ENCODE measurements at regions not wholly inside any gene's neighbourhood (a gene's known extent, or its start where the extent isn't known, plus 50 kb on each side); places are given as distances from the start of the nearest gene placed in this dataset.

- Histone ChIP-seq H3K27me3 (ENCODE audit: control insufficient read depth in 3 of 3, insufficient read depth in 3 of 3, low read length in 3 of 3) (no peaks in the 10 kb centered on the region), H3K27ac (ENCODE audit: low read depth, low read length) (no peak overlapping the region)
These were observed 669.9 kb downstream of the SLC16A7 start for GRCh38 chr12:60265741-60266140.

GRCh38 chr12:60266381-60266852 lies 670.6 kb downstream of the SLC16A7 start:
- Histone ChIP-seq H3K36me3 (ENCODE audit: control insufficient read depth in 3 of 3, insufficient read depth in 3 of 3, low read length in 3 of 3) (no peaks in the 10 kb centered on the region), H3K27ac (ENCODE audit: low read depth, low read length) (no peak overlapping the region), H3K4me3 (ENCODE audit: low read length in 3 of 3) (no peak overlapping the region), H3K27me3 (ENCODE audit: control insufficient read depth in 3 of 3, insufficient read depth in 3 of 3, low read length in 3 of 3) (no peaks in the 10 kb centered on the region), H3K4me1 (ENCODE audit: control insufficient read depth in 3 of 3, insufficient read depth in 3 of 3, low read length in 3 of 3) (no peaks in the 10 kb centered on the region), H3K9me3 (ENCODE audit: control insufficient read depth in 3 of 3, low read length in 3 of 3) (no peaks in the 10 kb centered on the region), H3K9ac (ENCODE audit: low read depth in 1 of 3, low read length in 3 of 3) (no peak overlapping the region)

More at GRCh38 chr12:60265741-60266140, 669.9 kb downstream of the SLC16A7 start:
- H3K36me3 ChIP-seq (ENCODE audit: control insufficient read depth in 3 of 3, insufficient read depth in 3 of 3, low read length in 3 of 3): no peaks in the 10 kb centered on the region
- no peaks in the 10 kb centered on the region for H3K4me1 ChIP-seq (ENCODE audit: control insufficient read depth in 3 of 3, insufficient read depth in 3 of 3, low read length in 3 of 3)
- no peaks in the 10 kb centered on the region for H3K9me3 ChIP-seq (ENCODE audit: control insufficient read depth in 3 of 3, low read length in 3 of 3)
- H3K9ac ChIP-seq (ENCODE audit: low read depth in 1 of 3, low read length in 3 of 3): no peak overlapping the region
- no peak overlapping the region for H3K4me3 ChIP-seq (ENCODE audit: low read length in 3 of 3)

- no peak overlapping the region for H3K27ac ChIP-seq (ENCODE audit: low read depth, low read length)
- H3K4me1 ChIP-seq (ENCODE audit: control insufficient read depth in 3 of 3, insufficient read depth in 3 of 3, low read length in 3 of 3): no peaks in the 10 kb centered on the region
- H3K9ac ChIP-seq (ENCODE audit: low read depth in 1 of 3, low read length in 3 of 3): no peak overlapping the region
- no peaks in the 10 kb centered on the region for H3K36me3 ChIP-seq (ENCODE audit: control insufficient read depth in 3 of 3, insufficient read depth in 3 of 3, low read length in 3 of 3)
- no peak overlapping the region for H3K4me3 ChIP-seq (ENCODE audit: low read length in 3 of 3)
- no peaks in the 10 kb centered on the region for H3K9me3 ChIP-seq (ENCODE audit: control insufficient read depth in 3 of 3, low read length in 3 of 3)
- no peaks in the 10 kb centered on the region for H3K27me3 ChIP-seq (ENCODE audit: control insufficient read depth in 3 of 3, insufficient read depth in 3 of 3, low read length in 3 of 3)
These were observed 673.9 kb downstream of the SLC16A7 start for GRCh38 chr12:60269611-60270269.

GRCh38 chr12:60271816-60272215 lies 676.0 kb downstream of the SLC16A7 start:
- H3K27ac ChIP-seq (ENCODE audit: low read depth, low read length): no peak overlapping the region
- no peaks in the 10 kb centered on the region for H3K36me3 ChIP-seq (ENCODE audit: control insufficient read depth in 3 of 3, insufficient read depth in 3 of 3, low read length in 3 of 3)
- no peaks in the 10 kb centered on the region for H3K9me3 ChIP-seq (ENCODE audit: control insufficient read depth in 3 of 3, low read length in 3 of 3)
- no peaks in the 10 kb centered on the region for H3K4me1 ChIP-seq (ENCODE audit: control insufficient read depth in 3 of 3, insufficient read depth in 3 of 3, low read length in 3 of 3)
- H3K27me3 ChIP-seq (ENCODE audit: control insufficient read depth in 3 of 3, insufficient read depth in 3 of 3, low read length in 3 of 3): no peaks in the 10 kb centered on the region
- H3K4me3 ChIP-seq (ENCODE audit: low read length in 3 of 3): no peak overlapping the region
- H3K9ac ChIP-seq (ENCODE audit: low read depth in 1 of 3, low read length in 3 of 3): no peak overlapping the region

- Histone ChIP-seq H3K4me3 (ENCODE audit: low read length in 3 of 3) (no peak overlapping the region), H3K9me3 (ENCODE audit: control insufficient read depth in 3 of 3, low read length in 3 of 3) (peaks cover 0 to 2% (median 0%) of the 10 kb centered on the region in 3 donors), H3K4me1 (ENCODE audit: control insufficient read depth in 3 of 3, insufficient read depth in 3 of 3, low read length in 3 of 3) (no peaks in the 10 kb centered on the region), H3K9ac (ENCODE audit: low read depth in 1 of 3, low read length in 3 of 3) (no peak overlapping the region), H3K36me3 (ENCODE audit: control insufficient read depth in 3 of 3, insufficient read depth in 3 of 3, low read length in 3 of 3) (no peaks in the 10 kb centered on the region), H3K27ac (ENCODE audit: low read depth, low read length) (no peak overlapping the region), H3K27me3 (ENCODE audit: control insufficient read depth in 3 of 3, insufficient read depth in 3 of 3, low read length in 3 of 3) (no peaks in the 10 kb centered on the region)
These were observed 682.4 kb downstream of the SLC16A7 start for GRCh38 chr12:60278209-60278608.

- Histone ChIP-seq H3K36me3 (ENCODE audit: control insufficient read depth in 3 of 3, insufficient read depth in 3 of 3, low read length in 3 of 3) (no peaks in the 10 kb centered on the region), H3K27ac (ENCODE audit: low read depth, low read length) (no peak overlapping the region), H3K4me1 (ENCODE audit: control insufficient read depth in 3 of 3, insufficient read depth in 3 of 3, low read length in 3 of 3) (no peaks in the 10 kb centered on the region), H3K9me3 (ENCODE audit: control insufficient read depth in 3 of 3, low read length in 3 of 3) (peaks cover 0 to 2% (median 0%) of the 10 kb centered on the region in 3 donors), H3K27me3 (ENCODE audit: control insufficient read depth in 3 of 3, insufficient read depth in 3 of 3, low read length in 3 of 3) (no peaks in the 10 kb centered on the region), H3K9ac (ENCODE audit: low read depth in 1 of 3, low read length in 3 of 3) (no peak overlapping the region), H3K4me3 (ENCODE audit: low read length in 3 of 3) (no peak overlapping the region)
These were observed 683.4 kb downstream of the SLC16A7 start for GRCh38 chr12:60279221-60279620.

GRCh38 chr12:60281522-60281921 lies 685.7 kb downstream of the SLC16A7 start:
- Histone ChIP-seq H3K9ac (ENCODE audit: low read depth in 1 of 3, low read length in 3 of 3) (no peak overlapping the region), H3K27me3 (ENCODE audit: control insufficient read depth in 3 of 3, insufficient read depth in 3 of 3, low read length in 3 of 3) (no peaks in the 10 kb centered on the region), H3K4me3 (ENCODE audit: low read length in 3 of 3) (no peak overlapping the region), H3K27ac (ENCODE audit: low read depth, low read length) (no peak overlapping the region), H3K9me3 (ENCODE audit: control insufficient read depth in 3 of 3, low read length in 3 of 3) (peaks cover 0 to 2% (median 0%) of the 10 kb centered on the region in 3 donors), H3K36me3 (ENCODE audit: control insufficient read depth in 3 of 3, insufficient read depth in 3 of 3, low read length in 3 of 3) (no peaks in the 10 kb centered on the region), H3K4me1 (ENCODE audit: control insufficient read depth in 3 of 3, insufficient read depth in 3 of 3, low read length in 3 of 3) (no peaks in the 10 kb centered on the region)

GRCh38 chr12:60290532-60290931 lies 694.7 kb downstream of the SLC16A7 start:
- Histone ChIP-seq H3K27ac (ENCODE audit: low read depth, low read length) (no peak overlapping the region), H3K27me3 (ENCODE audit: control insufficient read depth in 3 of 3, insufficient read depth in 3 of 3, low read length in 3 of 3) (no peaks in the 10 kb centered on the region), H3K36me3 (ENCODE audit: control insufficient read depth in 3 of 3, insufficient read depth in 3 of 3, low read length in 3 of 3) (no peaks in the 10 kb centered on the region), H3K9ac (ENCODE audit: low read depth in 1 of 3, low read length in 3 of 3) (no peak overlapping the region), H3K4me1 (ENCODE audit: control insufficient read depth in 3 of 3, insufficient read depth in 3 of 3, low read length in 3 of 3) (no peaks in the 10 kb centered on the region), H3K4me3 (ENCODE audit: low read length in 3 of 3) (no peak overlapping the region), H3K9me3 (ENCODE audit: control insufficient read depth in 3 of 3, low read length in 3 of 3) (no peaks in the 10 kb centered on the region)

- H3K27ac ChIP-seq (ENCODE audit: low read depth, low read length): no peak overlapping the region
- H3K36me3 ChIP-seq (ENCODE audit: control insufficient read depth in 3 of 3, insufficient read depth in 3 of 3, low read length in 3 of 3): no peaks in the 10 kb centered on the region
- no peaks in the 10 kb centered on the region for H3K9me3 ChIP-seq (ENCODE audit: control insufficient read depth in 3 of 3, low read length in 3 of 3)
- no peaks in the 10 kb centered on the region for H3K27me3 ChIP-seq (ENCODE audit: control insufficient read depth in 3 of 3, insufficient read depth in 3 of 3, low read length in 3 of 3)
- H3K9ac ChIP-seq (ENCODE audit: low read depth in 1 of 3, low read length in 3 of 3): no peak overlapping the region
- no peaks in the 10 kb centered on the region for H3K4me1 ChIP-seq (ENCODE audit: control insufficient read depth in 3 of 3, insufficient read depth in 3 of 3, low read length in 3 of 3)
- no peak overlapping the region for H3K4me3 ChIP-seq (ENCODE audit: low read length in 3 of 3)
These were observed 712.6 kb downstream of the SLC16A7 start for GRCh38 chr12:60308366-60308991.

- H3K9ac ChIP-seq (ENCODE audit: low read depth in 1 of 3, low read length in 3 of 3): no peak overlapping the region
- no peaks in the 10 kb centered on the region for H3K36me3 ChIP-seq (ENCODE audit: control insufficient read depth in 3 of 3, insufficient read depth in 3 of 3, low read length in 3 of 3)
- no peaks in the 10 kb centered on the region for H3K4me1 ChIP-seq (ENCODE audit: control insufficient read depth in 3 of 3, insufficient read depth in 3 of 3, low read length in 3 of 3)
- H3K4me3 ChIP-seq (ENCODE audit: low read length in 3 of 3): no peak overlapping the region
- no peaks in the 10 kb centered on the region for H3K9me3 ChIP-seq (ENCODE audit: control insufficient read depth in 3 of 3, low read length in 3 of 3)
- no peaks in the 10 kb centered on the region for H3K27me3 ChIP-seq (ENCODE audit: control insufficient read depth in 3 of 3, insufficient read depth in 3 of 3, low read length in 3 of 3)
- H3K27ac ChIP-seq (ENCODE audit: low read depth, low read length): no peak overlapping the region
These were observed 716.1 kb downstream of the SLC16A7 start for GRCh38 chr12:60311940-60312339.

Measured in skeletal muscle tissue (tissue), 3 donors.